ENCODE measurements at regions not wholly inside any gene's neighbourhood (a gene's known extent, or its start where the extent isn't known, plus 50 kb on each side); places are given as distances from the start of the nearest gene placed in this dataset.

- Mint-ChIP-seq H3K27ac (no peak overlapping the region), H3K27me3 (no peaks in the 10 kb centered on the region), H3K4me1 (no peaks in the 10 kb centered on the region), H3K36me3 (no peaks in the 10 kb centered on the region), H3K4me3 (no peak overlapping the region), H3K9me3 (peaks cover 2 to 6% (median 6%) of the 10 kb centered on the region in 3 donors)
- Histone ChIP-seq H3K27me3 (replicated peaks in 1 of 2; ENCODE audit: control insufficient read depth in 2 of 2, extremely low read depth in 1 of 2, insufficient read depth in 2 of 2, low read length in 1 of 2) (no peaks in the 10 kb centered on the region), H3K27ac (ENCODE audit: low read length) (no peak overlapping the region), H3K9me3 (no peaks in the 10 kb centered on the region), H3K4me1 (ENCODE audit: control insufficient read depth in 1 of 2, extremely low read depth in 1 of 2, insufficient read depth in 2 of 2, low read length in 2 of 2) (no peaks in the 10 kb centered on the region), H3K36me3 (ENCODE audit: control insufficient read depth in 2 of 2, extremely low read depth in 1 of 2, insufficient read depth in 1 of 2, low read length in 1 of 2) (no peaks in the 10 kb centered on the region), H3K4me3 (ENCODE audit: control insufficient read depth in 1 of 2, extremely low read depth in 1 of 2, low read length in 1 of 2) (no peak overlapping the region)
- DNase-seq (no peak), ATAC-seq (replicated peaks in 1 of 4) (no peak)
- 93% methylated on average over 5 of the region's 5 CpGs for WGBS (ENCODE audit: insufficient coverage)
- CTCF ChIA-PET, result no interaction called here
- POLR2A ChIA-PET, result no interaction called here
These were observed 793.1 kb downstream of the CDH9 start for GRCh38 chr5:26245321-26245720.

- Mint-ChIP-seq H3K4me1 (no peaks in the 10 kb centered on the region), H3K4me3 (no peak overlapping the region), H3K27ac (no peak overlapping the region), H3K9me3 (peaks cover 5 to 10% (median 8%) of the 10 kb centered on the region in 3 donors), H3K27me3 (no peaks in the 10 kb centered on the region), H3K36me3 (no peaks in the 10 kb centered on the region)
- Histone ChIP-seq H3K4me3 (ENCODE audit: control insufficient read depth in 1 of 2, extremely low read depth in 1 of 2, low read length in 1 of 2) (no peak overlapping the region), H3K27me3 (replicated peaks in 1 of 2; ENCODE audit: control insufficient read depth in 2 of 2, extremely low read depth in 1 of 2, insufficient read depth in 2 of 2, low read length in 1 of 2) (no peaks in the 10 kb centered on the region), H3K36me3 (ENCODE audit: control insufficient read depth in 2 of 2, extremely low read depth in 1 of 2, insufficient read depth in 1 of 2, low read length in 1 of 2) (no peaks in the 10 kb centered on the region), H3K9me3 (no peaks in the 10 kb centered on the region), H3K27ac (ENCODE audit: low read length) (no peak overlapping the region), H3K4me1 (ENCODE audit: control insufficient read depth in 1 of 2, extremely low read depth in 1 of 2, insufficient read depth in 2 of 2, low read length in 2 of 2) (no peaks in the 10 kb centered on the region)
- CTCF ChIA-PET, result no interaction called here
- WGBS (ENCODE audit: insufficient coverage), result 35% methylated on average over 2 of the region's 4 CpGs
- no peak for DNase-seq
- POLR2A ChIA-PET, result no interaction called here
- ATAC-seq (replicated peaks in 1 of 4), result no peak
These were observed 798.8 kb downstream of the CDH9 start for GRCh38 chr5:26239588-26239987.

- CTCF ChIA-PET, result no interaction called here
- Mint-ChIP-seq H3K4me3 (no peak overlapping the region), H3K27me3 (no peaks in the 10 kb centered on the region), H3K9me3 (peaks cover 12 to 15% (median 15%) of the 10 kb centered on the region in 3 donors), H3K4me1 (no peaks in the 10 kb centered on the region), H3K36me3 (no peaks in the 10 kb centered on the region), H3K27ac (no peak overlapping the region)
- H3K4me3 ChIP-seq (ENCODE audit: control insufficient read depth in 1 of 2, extremely low read depth in 1 of 2, low read length in 1 of 2), result no peak overlapping the region
- no peak overlapping the region for H3K27ac ChIP-seq (ENCODE audit: low read length)
- no peaks in the 10 kb centered on the region for H3K9me3 ChIP-seq
- no peaks in the 10 kb centered on the region for H3K27me3 ChIP-seq (replicated peaks in 1 of 2; ENCODE audit: control insufficient read depth in 2 of 2, extremely low read depth in 1 of 2, insufficient read depth in 2 of 2, low read length in 1 of 2)
- DNase-seq, result no peak
- no peaks in the 10 kb centered on the region for H3K36me3 ChIP-seq (ENCODE audit: control insufficient read depth in 2 of 2, extremely low read depth in 1 of 2, insufficient read depth in 1 of 2, low read length in 1 of 2)
- POLR2A ChIA-PET, result no interaction called here
- H3K4me1 ChIP-seq (ENCODE audit: control insufficient read depth in 1 of 2, extremely low read depth in 1 of 2, insufficient read depth in 2 of 2, low read length in 2 of 2), result no peaks in the 10 kb centered on the region
- no peak for ATAC-seq (replicated peaks in 1 of 4)
- 80% methylated on average over 14 of the region's 18 CpGs for WGBS (ENCODE audit: insufficient coverage)
These were observed 800.9 kb downstream of the CDH9 start for GRCh38 chr5:26237489-26237888.

GRCh38 chr5:26236936-26237335 lies 801.5 kb downstream of the CDH9 start:
- no peak for DNase-seq
- Histone ChIP-seq H3K9me3 (no peaks in the 10 kb centered on the region), H3K4me1 (ENCODE audit: control insufficient read depth in 1 of 2, extremely low read depth in 1 of 2, insufficient read depth in 2 of 2, low read length in 2 of 2) (no peaks in the 10 kb centered on the region), H3K36me3 (ENCODE audit: control insufficient read depth in 2 of 2, extremely low read depth in 1 of 2, insufficient read depth in 1 of 2, low read length in 1 of 2) (no peaks in the 10 kb centered on the region), H3K27ac (ENCODE audit: low read length) (no peak overlapping the region), H3K27me3 (replicated peaks in 1 of 2; ENCODE audit: control insufficient read depth in 2 of 2, extremely low read depth in 1 of 2, insufficient read depth in 2 of 2, low read length in 1 of 2) (no peaks in the 10 kb centered on the region), H3K4me3 (ENCODE audit: control insufficient read depth in 1 of 2, extremely low read depth in 1 of 2, low read length in 1 of 2) (no peak overlapping the region)
- Mint-ChIP-seq H3K9me3 (peaks cover 12 to 15% (median 15%) of the 10 kb centered on the region in 3 donors), H3K27me3 (no peaks in the 10 kb centered on the region), H3K4me1 (no peaks in the 10 kb centered on the region), H3K27ac (no peak overlapping the region), H3K4me3 (no peak overlapping the region), H3K36me3 (no peaks in the 10 kb centered on the region)
- WGBS (ENCODE audit: insufficient coverage), result 94% methylated on average over 8 of the region's 12 CpGs
- ChIA-PET POLR2A (no interaction called here), CTCF (no interaction called here)
- no peak for ATAC-seq (replicated peaks in 1 of 4)

- H3K4me1 Mint-ChIP-seq, result no peaks in the 10 kb centered on the region
- no peak overlapping the region for H3K27ac Mint-ChIP-seq
- peaks cover 6 to 26% (median 19%) of the 10 kb centered on the region in 3 donors for H3K9me3 Mint-ChIP-seq
- Histone ChIP-seq H3K36me3 (ENCODE audit: control insufficient read depth in 2 of 2, extremely low read depth in 1 of 2, insufficient read depth in 1 of 2, low read length in 1 of 2) (no peaks in the 10 kb centered on the region), H3K9me3 (no peaks in the 10 kb centered on the region), H3K27me3 (replicated peaks in 1 of 2; ENCODE audit: control insufficient read depth in 2 of 2, extremely low read depth in 1 of 2, insufficient read depth in 2 of 2, low read length in 1 of 2) (no peaks in the 10 kb centered on the region), H3K27ac (ENCODE audit: low read length) (no peak overlapping the region), H3K4me1 (ENCODE audit: control insufficient read depth in 1 of 2, extremely low read depth in 1 of 2, insufficient read depth in 2 of 2, low read length in 2 of 2) (no peaks in the 10 kb centered on the region), H3K4me3 (ENCODE audit: control insufficient read depth in 1 of 2, extremely low read depth in 1 of 2, low read length in 1 of 2) (no peak overlapping the region)
- ATAC-seq (replicated peaks in 1 of 4) (no peak), DNase-seq (no peak)
- no peaks in the 10 kb centered on the region for H3K36me3 Mint-ChIP-seq
- ChIA-PET POLR2A (no interaction called here), CTCF (no interaction called here)
- H3K4me3 Mint-ChIP-seq, result no peak overlapping the region
- no peaks in the 10 kb centered on the region for H3K27me3 Mint-ChIP-seq
- WGBS (ENCODE audit: insufficient coverage), result 87% methylated on average over 6 of the region's 8 CpGs
These were observed 805.7 kb downstream of the CDH9 start for GRCh38 chr5:26232706-26233105.

GRCh38 chr5:26231316-26231715 lies 807.1 kb downstream of the CDH9 start:
- POLR2A ChIA-PET, result no interaction called here
- ATAC-seq (replicated peaks in 1 of 4), result no peak
- no peaks in the 10 kb centered on the region for H3K36me3 ChIP-seq (ENCODE audit: control insufficient read depth in 2 of 2, extremely low read depth in 1 of 2, insufficient read depth in 1 of 2, low read length in 1 of 2)
- no peak overlapping the region for H3K4me3 ChIP-seq (ENCODE audit: control insufficient read depth in 1 of 2, extremely low read depth in 1 of 2, low read length in 1 of 2)
- CTCF ChIA-PET, result no interaction called here
- WGBS (ENCODE audit: insufficient coverage), result 85% methylated on average over 8 of the region's 9 CpGs
- H3K27me3 ChIP-seq (replicated peaks in 1 of 2; ENCODE audit: control insufficient read depth in 2 of 2, extremely low read depth in 1 of 2, insufficient read depth in 2 of 2, low read length in 1 of 2), result no peaks in the 10 kb centered on the region
- no peaks in the 10 kb centered on the region for H3K9me3 ChIP-seq
- H3K36me3 Mint-ChIP-seq, result no peaks in the 10 kb centered on the region
- no peak overlapping the region for H3K27ac Mint-ChIP-seq
- no peak overlapping the region for H3K27ac ChIP-seq (ENCODE audit: low read length)
- H3K4me1 ChIP-seq (ENCODE audit: control insufficient read depth in 1 of 2, extremely low read depth in 1 of 2, insufficient read depth in 2 of 2, low read length in 2 of 2), result no peaks in the 10 kb centered on the region
- DNase-seq, result no peak
- no peaks in the 10 kb centered on the region for H3K27me3 Mint-ChIP-seq
- no peak overlapping the region for H3K4me3 Mint-ChIP-seq
- peaks cover 11 to 33% (median 18%) of the 10 kb centered on the region in 3 donors for H3K9me3 Mint-ChIP-seq
- H3K4me1 Mint-ChIP-seq, result no peaks in the 10 kb centered on the region

- Histone ChIP-seq H3K36me3 (ENCODE audit: control insufficient read depth in 2 of 2, extremely low read depth in 1 of 2, insufficient read depth in 1 of 2, low read length in 1 of 2) (no peaks in the 10 kb centered on the region), H3K9me3 (no peaks in the 10 kb centered on the region), H3K4me1 (ENCODE audit: control insufficient read depth in 1 of 2, extremely low read depth in 1 of 2, insufficient read depth in 2 of 2, low read length in 2 of 2) (no peaks in the 10 kb centered on the region), H3K27ac (ENCODE audit: low read length) (no peak overlapping the region), H3K4me3 (ENCODE audit: control insufficient read depth in 1 of 2, extremely low read depth in 1 of 2, low read length in 1 of 2) (no peak overlapping the region), H3K27me3 (replicated peaks in 1 of 2; ENCODE audit: control insufficient read depth in 2 of 2, extremely low read depth in 1 of 2, insufficient read depth in 2 of 2, low read length in 1 of 2) (no peaks in the 10 kb centered on the region)
- ATAC-seq (replicated peaks in 1 of 4), result no peak
- POLR2A ChIA-PET, result no interaction called here
- WGBS (ENCODE audit: insufficient coverage), result 92% methylated on average over 4 of the region's 8 CpGs
- peaks cover 18 to 43% (median 23%) of the 10 kb centered on the region in 3 donors for H3K9me3 Mint-ChIP-seq
- no peaks in the 10 kb centered on the region for H3K36me3 Mint-ChIP-seq
- H3K4me1 Mint-ChIP-seq, result no peaks in the 10 kb centered on the region
- no peak overlapping the region for H3K27ac Mint-ChIP-seq
- no peaks in the 10 kb centered on the region for H3K27me3 Mint-ChIP-seq
- CTCF ChIA-PET, result no interaction called here
- no peak for DNase-seq
- no peak overlapping the region for H3K4me3 Mint-ChIP-seq
These were observed 808.5 kb downstream of the CDH9 start for GRCh38 chr5:26229848-26230247.

All from T-cell (primary cell).